Hepatocyte (in vitro differentiated cells): ENCODE measurements at regions not wholly inside any gene's neighbourhood (a gene's known extent, or its start where the extent isn't known, plus 50 kb on each side); places are given as distances from the start of the nearest gene placed in this dataset.

Experiments used
- CTCF ChIP-seq: fragments of 200-600 bp; sonication (generic); IDR thresholded peaks from 2 replicates; pipeline ENCODE4 v1.5.1; 2016; ENCODE audit warnings: antibody characterized with exemption, mild to moderate bottlenecking; ENCODE audit not compliant: poor library complexity
- EZH2 ChIP-seq: fragments of 200-600 bp; sonication (generic); IDR thresholded peaks from 2 replicates; pipeline ENCODE4 v1.6.1; 2016; ENCODE audit warnings: antibody characterized with exemption, mild to moderate bottlenecking, borderline replicate concordance
- EZH2phosphoT487 ChIP-seq: fragments of 200-600 bp; sonication (generic); IDR thresholded peaks from one replicate; pipeline ENCODE4 v1.6.1; 2018; ENCODE audit warnings: antibody characterized with exemption, mild to moderate bottlenecking, low read depth, moderate library complexity; ENCODE audit not compliant: unreplicated experiment, severe bottlenecking

GRCh38 chr3:16104156-16104555 is 70.3 kb upstream of the GALNT15 start:
- TF ChIP-seq CTCF (no peak), EZH2 (no peak), EZH2phosphoT487 (no peak)
